ENCODE measurements at regions not wholly inside any gene's neighbourhood (a gene's known extent, or its start where the extent isn't known, plus 50 kb on each side); places are given as distances from the start of the nearest gene placed in this dataset.

DNA sequence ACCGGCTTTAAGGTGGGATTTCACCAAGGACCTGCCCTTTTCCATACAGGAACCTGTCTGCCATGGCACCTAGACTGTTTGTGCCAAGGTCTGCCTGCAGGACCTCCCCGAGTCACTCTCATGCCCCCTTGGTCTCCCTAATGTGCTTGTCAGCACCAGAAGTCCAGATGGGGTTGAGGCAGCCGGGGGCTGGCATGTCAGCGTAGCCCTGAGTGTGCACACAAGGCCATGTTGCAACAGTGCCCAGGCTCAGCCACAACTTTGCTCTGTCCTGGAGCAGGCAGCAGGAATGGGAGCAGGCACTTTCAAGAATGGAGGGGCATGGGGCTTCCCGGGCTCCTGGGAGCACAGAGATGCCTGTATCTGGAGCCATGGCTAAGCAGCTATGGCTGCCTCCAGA, 621.5 kb downstream of the CDH9 start:
- H3K4me1 ChIP-seq = no peaks in the 10 kb centered on the region
- ATAC-seq (peak in 1 of 8 donors; percentile 10), DNase-seq (no peak)
- no peak overlapping the region for H3K27ac ChIP-seq
- 84 to 86% methylated on average over 5 of the region's 5 CpGs for WGBS, 2 donors
- H3K36me3 ChIP-seq = no peaks in the 10 kb centered on the region
- no peak overlapping the region for H3K4me3 ChIP-seq
- no peaks in the 10 kb centered on the region for H3K27me3 ChIP-seq
- TF ChIP-seq, protein P1, sequence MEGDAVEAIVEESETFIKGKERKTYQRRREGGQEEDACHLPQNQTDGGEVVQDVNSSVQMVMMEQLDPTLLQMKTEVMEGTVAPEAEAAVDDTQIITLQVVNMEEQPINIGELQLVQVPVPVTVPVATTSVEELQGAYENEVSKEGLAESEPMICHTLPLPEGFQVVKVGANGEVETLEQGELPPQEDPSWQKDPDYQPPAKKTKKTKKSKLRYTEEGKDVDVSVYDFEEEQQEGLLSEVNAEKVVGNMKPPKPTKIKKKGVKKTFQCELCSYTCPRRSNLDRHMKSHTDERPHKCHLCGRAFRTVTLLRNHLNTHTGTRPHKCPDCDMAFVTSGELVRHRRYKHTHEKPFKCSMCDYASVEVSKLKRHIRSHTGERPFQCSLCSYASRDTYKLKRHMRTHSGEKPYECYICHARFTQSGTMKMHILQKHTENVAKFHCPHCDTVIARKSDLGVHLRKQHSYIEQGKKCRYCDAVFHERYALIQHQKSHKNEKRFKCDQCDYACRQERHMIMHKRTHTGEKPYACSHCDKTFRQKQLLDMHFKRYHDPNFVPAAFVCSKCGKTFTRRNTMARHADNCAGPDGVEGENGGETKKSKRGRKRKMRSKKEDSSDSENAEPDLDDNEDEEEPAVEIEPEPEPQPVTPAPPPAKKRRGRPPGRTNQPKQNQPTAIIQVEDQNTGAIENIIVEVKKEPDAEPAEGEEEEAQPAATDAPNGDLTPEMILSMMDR (IDR thresholded peaks at IDR 0.05) = no peak
- intact Hi-C loops (cut with DNase I) = no loop called here
- peaks cover 0 to under 1% (median 0%) of the 10 kb centered on the region in 11 donors for H3K9me3 ChIP-seq

DNA sequence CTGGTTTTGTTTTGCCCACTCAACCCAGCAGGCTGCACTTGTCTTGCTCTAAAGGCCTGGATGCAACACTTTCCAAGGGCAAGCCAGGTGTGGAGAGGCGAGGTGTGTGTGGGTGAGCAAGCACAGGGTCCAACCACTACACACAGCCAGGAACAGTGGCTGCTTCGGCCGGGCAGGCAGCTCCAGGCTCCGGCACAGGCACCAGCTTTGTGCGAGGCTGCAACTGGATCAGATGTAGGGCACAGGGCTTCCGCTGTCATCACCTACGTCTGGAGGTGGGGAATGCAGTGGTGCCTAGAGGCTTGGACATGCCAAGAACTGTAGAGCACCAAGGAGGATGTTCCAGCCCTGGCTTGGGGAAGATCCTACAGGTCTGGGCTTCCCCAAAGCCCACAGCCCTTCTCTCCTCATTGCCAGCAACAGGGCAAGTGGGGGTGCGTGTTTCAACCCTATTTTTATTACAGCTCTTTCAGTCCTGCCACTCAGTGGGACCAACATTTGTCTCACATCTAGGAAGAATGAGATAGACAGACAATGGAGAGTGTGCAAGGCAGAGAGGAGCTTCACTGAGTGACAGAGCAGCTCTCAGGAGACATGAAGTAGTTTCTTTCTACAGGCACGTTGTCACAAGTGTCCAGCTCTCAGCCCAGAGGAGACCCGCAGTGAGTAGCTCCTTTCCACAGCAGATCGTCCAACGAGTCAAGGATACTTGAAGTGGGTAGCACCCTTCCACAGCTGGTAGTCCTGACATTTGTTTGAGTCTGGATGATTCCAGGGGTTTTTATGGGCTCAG, 622.2 kb downstream of the CDH9 start:
- Histone ChIP-seq H3K36me3 (no peaks in the 10 kb centered on the region), H3K4me1 (no peaks in the 10 kb centered on the region), H3K4me3 (no peak overlapping the region), H3K27me3 (no peaks in the 10 kb centered on the region), H3K27ac (no peak overlapping the region), H3K9me3 (peaks cover 0 to 4% (median 0%) of the 10 kb centered on the region in 11 donors)
- TF ChIP-seq, protein P1 (IDR thresholded peaks at IDR 0.05) = no peak
- intact Hi-C loops (cut with DNase I) = no loop called here
- DNase-seq (no peak), ATAC-seq (no peak)
- WGBS, 2 donors = 81 to 85% methylated on average over 12 of the region's 12 CpGs

DNA sequence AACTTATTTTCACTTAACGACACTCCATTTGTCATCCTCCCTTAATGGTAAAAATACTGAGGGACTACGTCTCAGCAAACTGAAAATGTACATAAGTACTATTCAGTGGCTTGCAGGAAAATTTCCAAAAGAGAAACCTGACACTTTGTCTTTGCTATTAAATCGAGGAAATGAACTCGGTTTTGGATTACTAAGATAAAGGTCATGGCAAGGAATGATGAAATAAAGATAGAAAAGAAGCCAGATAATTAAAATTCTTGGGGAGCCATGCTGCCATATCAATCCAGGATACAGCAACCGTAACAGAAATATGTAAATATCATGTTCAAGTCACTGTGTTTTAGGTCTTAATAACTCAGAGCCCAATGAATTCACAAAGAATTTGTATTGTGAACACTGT, 647.8 kb downstream of the CDH9 start:
- no peak for DNase-seq
- H3K27me3 ChIP-seq = no peaks in the 10 kb centered on the region
- H3K4me3 ChIP-seq = no peak overlapping the region
- TF ChIP-seq, protein P1 (IDR thresholded peaks at IDR 0.05) = no peak
- peaks cover 0 to 17% (median 0%) of the 10 kb centered on the region in 11 donors for H3K9me3 ChIP-seq
- no peak overlapping the region for H3K27ac ChIP-seq
- H3K36me3 ChIP-seq = no peaks in the 10 kb centered on the region
- H3K4me1 ChIP-seq = peaks cover 0 to 4% (median 0%) of the 10 kb centered on the region in 9 donors
- ATAC-seq = no peak
- intact Hi-C loops (cut with DNase I) = no loop called here
- WGBS, 2 donors = 71 to 78% methylated on average over 5 of the region's 5 CpGs

DNA sequence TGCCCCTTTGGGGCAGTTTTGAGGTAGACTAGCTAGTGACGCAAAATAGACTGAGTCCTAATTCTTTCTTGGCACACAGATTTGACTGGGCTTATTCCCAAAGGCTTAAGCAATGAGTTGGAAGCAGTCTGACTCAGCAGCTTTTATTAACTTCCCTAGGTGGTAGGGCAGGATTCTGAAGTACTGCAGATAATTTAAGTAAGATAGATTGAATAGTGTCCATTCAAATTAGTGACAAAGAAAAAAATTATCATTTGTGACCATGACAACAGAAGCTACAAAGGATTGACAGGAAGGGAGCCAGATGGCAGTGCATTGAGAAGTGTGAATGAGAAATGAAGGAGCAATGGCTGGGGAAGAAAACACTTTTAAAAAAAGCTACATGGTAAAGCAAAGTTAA, 649.4 kb downstream of the CDH9 start:
- 0 to 28% methylated on average over 1 of the region's 1 CpG for WGBS, 2 donors

More for the DNA sequence above, 649.4 kb downstream of the CDH9 start:
- TF ChIP-seq, protein P1 (IDR thresholded peaks at IDR 0.05) = no peak
- Histone ChIP-seq H3K4me1 (peaks cover 0 to 4% (median 0%) of the 10 kb centered on the region in 9 donors), H3K36me3 (no peaks in the 10 kb centered on the region), H3K4me3 (no peak overlapping the region), H3K9me3 (peaks cover 0 to 9% (median 0%) of the 10 kb centered on the region in 11 donors), H3K27me3 (no peaks in the 10 kb centered on the region), H3K27ac (peak overlapping the region in 1 of 10 donors; percentile 26)
- ATAC-seq (peak; percentile 38 to 96 (median 78)), DNase-seq (peak in 1 of 2 donors; percentile 38)
- intact Hi-C loops (cut with DNase I) = no loop called here
